ENCODE measurements at regions not wholly inside any gene's neighbourhood (a gene's known extent, or its start where the extent isn't known, plus 50 kb on each side); places are given as distances from the start of the nearest gene placed in this dataset.

- in situ Hi-C loops (cut with HindIII; ENCODE audit: low sequenced_read_pairs): no loop called here
- no peak for DNase-seq (ENCODE audit: low read depth)
- no peak overlapping the region for H3K4me3 ChIP-seq (ENCODE audit: low read depth, low read length)
- TF ChIP-seq CTCF (IDR thresholded peaks at IDR 0.05; ENCODE audit: low read depth, low read length, missing control alignments): no peak
Observed at GRCh38 chr1:164054331-164054730, 504.7 kb upstream of the PBX1 start.

- no peak for TF ChIP-seq CTCF (IDR thresholded peaks at IDR 0.05; ENCODE audit: low read depth, low read length, missing control alignments)
- in situ Hi-C loops (cut with HindIII; ENCODE audit: low sequenced_read_pairs): no loop called here
- no peak for DNase-seq (ENCODE audit: low read depth)
- no peak overlapping the region for H3K4me3 ChIP-seq (ENCODE audit: low read depth, low read length)
Observed at GRCh38 chr1:164058198-164058597, 500.8 kb upstream of the PBX1 start.

- no peak for TF ChIP-seq CTCF (IDR thresholded peaks at IDR 0.05; ENCODE audit: low read depth, low read length, missing control alignments)
- DNase-seq (ENCODE audit: low read depth): no peak
- H3K4me3 ChIP-seq (ENCODE audit: low read depth, low read length): no peak overlapping the region
- in situ Hi-C loops (cut with HindIII; ENCODE audit: low sequenced_read_pairs): no loop called here
Observed at GRCh38 chr1:164061528-164061927, 497.5 kb upstream of the PBX1 start.

- no peak for DNase-seq (ENCODE audit: low read depth)
- no peak overlapping the region for H3K4me3 ChIP-seq (ENCODE audit: low read depth, low read length)
- in situ Hi-C loops (cut with HindIII; ENCODE audit: low sequenced_read_pairs): no loop called here
- no peak for TF ChIP-seq CTCF (IDR thresholded peaks at IDR 0.05; ENCODE audit: low read depth, low read length, missing control alignments)
Observed at GRCh38 chr1:164064501-164064900, 494.5 kb upstream of the PBX1 start.

- no peak overlapping the region for H3K4me3 ChIP-seq (ENCODE audit: low read depth, low read length)
- no peak for DNase-seq (ENCODE audit: low read depth)
- in situ Hi-C loops (cut with HindIII; ENCODE audit: low sequenced_read_pairs): no loop called here
- no peak for TF ChIP-seq CTCF (IDR thresholded peaks at IDR 0.05; ENCODE audit: low read depth, low read length, missing control alignments)
Observed at GRCh38 chr1:164071288-164071687, 487.7 kb upstream of the PBX1 start.

- DNase-seq (ENCODE audit: low read depth): no peak
- in situ Hi-C loops (cut with HindIII; ENCODE audit: low sequenced_read_pairs): no loop called here
- no peak overlapping the region for H3K4me3 ChIP-seq (ENCODE audit: low read depth, low read length)
- TF ChIP-seq CTCF (IDR thresholded peaks at IDR 0.05; ENCODE audit: low read depth, low read length, missing control alignments): no peak
Observed at GRCh38 chr1:164086832-164087231, 472.2 kb upstream of the PBX1 start.

- DNase-seq (ENCODE audit: low read depth): no peak
- H3K4me3 ChIP-seq (ENCODE audit: low read depth, low read length): no peak overlapping the region
- TF ChIP-seq CTCF (IDR thresholded peaks at IDR 0.05; ENCODE audit: low read depth, low read length, missing control alignments): no peak
- in situ Hi-C loops (cut with HindIII; ENCODE audit: low sequenced_read_pairs): no loop called here
Observed at GRCh38 chr1:164087906-164088453, 471.0 kb upstream of the PBX1 start.

Data from astrocyte of the cerebellum (primary cell).